ENCODE measurements at regions not wholly inside any gene's neighbourhood (a gene's known extent, or its start where the extent isn't known, plus 50 kb on each side); places are given as distances from the start of the nearest gene placed in this dataset.

- peaks cover 27% of the 10 kb centered on the region for H3K4me1 Mint-ChIP-seq
- ATAC-seq: no peak; the same call in 1 of the 2 replicates
- no peak overlapping the region for H3K4me3 Mint-ChIP-seq
- no peak for DNase-seq (ENCODE audit: low spot score)
- H3K27me3 Mint-ChIP-seq (ENCODE audit: low read depth): no peaks in the 10 kb centered on the region; the same call in none of the 2 replicates
- H3K27ac Mint-ChIP-seq: no peak overlapping the region
- ChIA-PET POLR2A (no interaction called here), CTCF (interaction anchor here (1.1 to 1.3 kb wide), 2 partner anchors 16 to 155 kb away, joined by 3 read pairs; no protein-coding TSS in a partner anchor)
- no peaks in the 10 kb centered on the region for H3K36me3 Mint-ChIP-seq
- no peak for TF ChIP-seq ZNF232 (CRISPR knock-in tag; IDR thresholded peaks at IDR 0.05)
- no peak for TF ChIP-seq ZNF263 (CRISPR knock-in tag; IDR thresholded peaks at IDR 0.05; ENCODE audit: low read depth)
- no peak for TF ChIP-seq OVOL2 (CRISPR knock-in tag; IDR thresholded peaks at IDR 0.05; ENCODE audit: borderline replicate concordance)
- H3K9me3 Mint-ChIP-seq: peaks cover 5% of the 10 kb centered on the region
Measured at GRCh38 chr6:3577517-3577916, 120.7 kb upstream of the SLC22A23 start.

GRCh38 chr6:3575701-3576100 lies 118.9 kb upstream of the SLC22A23 start:
- ChIA-PET CTCF (interaction anchor here (0.6 to 0.9 kb wide), 2 partner anchors 118 to 273 kb away, joined by 3 read pairs; partner anchors contain the start of gene FAM50B), POLR2A (no interaction called here)
- peaks cover 27% of the 10 kb centered on the region for H3K4me1 Mint-ChIP-seq
- H3K4me3 Mint-ChIP-seq: no peak overlapping the region
- no peak for DNase-seq (ENCODE audit: low spot score)
- no peaks in the 10 kb centered on the region for H3K9me3 Mint-ChIP-seq
- H3K27me3 Mint-ChIP-seq (ENCODE audit: low read depth): no peaks in the 10 kb centered on the region; the same call in none of the 2 replicates
- peak; percentile 52 for ATAC-seq
- TF ChIP-seq ZBTB21 (CRISPR knock-in tag; IDR thresholded peaks at IDR 0.05; ENCODE audit: borderline replicate concordance) (no peak), FOXJ3 (CRISPR knock-in tag; IDR thresholded peaks at IDR 0.05; ENCODE audit: borderline replicate concordance) (no peak), ZNF512 (CRISPR knock-in tag; IDR thresholded peaks at IDR 0.05; ENCODE audit: borderline replicate concordance) (no peak), ZNF532 (CRISPR knock-in tag; IDR thresholded peaks at IDR 0.05; ENCODE audit: borderline replicate concordance) (no peak), ATF3 (CRISPR knock-in tag; conservative IDR thresholded peaks at IDR 0.05) (no peak), ZNF425 (CRISPR knock-in tag; conservative IDR thresholded peaks at IDR 0.05) (no peak), PREB (CRISPR knock-in tag; IDR thresholded peaks at IDR 0.05; ENCODE audit: borderline replicate concordance) (no peak), AR (CRISPR knock-in tag; IDR thresholded peaks at IDR 0.05) (no peak)
- H3K27ac Mint-ChIP-seq: no peak overlapping the region
- no peaks in the 10 kb centered on the region for H3K36me3 Mint-ChIP-seq

All from WTC11 (cell line).